ENCODE measurements at regions not wholly inside any gene's neighbourhood (a gene's known extent, or its start where the extent isn't known, plus 50 kb on each side); places are given as distances from the start of the nearest gene placed in this dataset.

DNA sequence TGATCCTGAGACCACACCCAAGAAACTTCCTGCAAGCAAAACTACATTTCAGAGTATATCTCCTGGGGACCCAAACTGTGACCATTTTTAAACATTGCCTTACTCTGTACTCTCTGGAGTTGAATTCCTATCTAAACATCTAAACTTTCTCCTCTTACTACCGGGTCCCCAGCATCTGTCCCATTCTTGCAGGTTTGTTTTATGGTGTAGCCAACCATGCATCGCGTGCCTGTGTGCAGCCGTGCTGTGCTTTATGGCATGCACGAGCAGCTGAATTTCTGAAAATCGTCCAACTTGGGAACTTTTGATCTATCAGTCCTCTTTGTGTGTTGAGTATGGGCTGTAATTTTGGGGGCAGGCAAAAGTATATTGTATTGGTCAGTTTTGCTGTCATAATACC, 423.8 kb upstream of the DPP6 start:
- no peak for TF ChIP-seq CTCF (IDR thresholded peaks at IDR 0.05)
- no peak for TF ChIP-seq POLR2AphosphoS5 (IDR thresholded peaks at IDR 0.05)

All from prostate gland (tissue), 2 donors.